Neural cell (in vitro differentiated cells): ENCODE measurements at regions not wholly inside any gene's neighbourhood (a gene's known extent, or its start where the extent isn't known, plus 50 kb on each side); places are given as distances from the start of the nearest gene placed in this dataset.

Experiments used
- CTCF ChIP-seq: fragments of 450-650 bp; IDR thresholded peaks from 2 replicates; pipeline ENCODE4 v1.5.1; 2014; ENCODE audit warnings: antibody characterized with exemption, mild to moderate bottlenecking, moderate library complexity; ENCODE audit not compliant: poor library complexity, severe bottlenecking
- RAD21 ChIP-seq: fragments of 450-650 bp; conservative IDR thresholded peaks from 2 replicates; pipeline ENCODE4 v1.6.1; 2014; ENCODE audit warnings: antibody characterized with exemption, mild to moderate bottlenecking, moderate library complexity

GRCh38 chr9:80131627-80132026 lies 559.9 kb downstream of the TLE4 start:
- no peak for TF ChIP-seq RAD21
- TF ChIP-seq CTCF = no peak
